ENCODE measurements at regions not wholly inside any gene's neighbourhood (a gene's known extent, or its start where the extent isn't known, plus 50 kb on each side); places are given as distances from the start of the nearest gene placed in this dataset.

DNA sequence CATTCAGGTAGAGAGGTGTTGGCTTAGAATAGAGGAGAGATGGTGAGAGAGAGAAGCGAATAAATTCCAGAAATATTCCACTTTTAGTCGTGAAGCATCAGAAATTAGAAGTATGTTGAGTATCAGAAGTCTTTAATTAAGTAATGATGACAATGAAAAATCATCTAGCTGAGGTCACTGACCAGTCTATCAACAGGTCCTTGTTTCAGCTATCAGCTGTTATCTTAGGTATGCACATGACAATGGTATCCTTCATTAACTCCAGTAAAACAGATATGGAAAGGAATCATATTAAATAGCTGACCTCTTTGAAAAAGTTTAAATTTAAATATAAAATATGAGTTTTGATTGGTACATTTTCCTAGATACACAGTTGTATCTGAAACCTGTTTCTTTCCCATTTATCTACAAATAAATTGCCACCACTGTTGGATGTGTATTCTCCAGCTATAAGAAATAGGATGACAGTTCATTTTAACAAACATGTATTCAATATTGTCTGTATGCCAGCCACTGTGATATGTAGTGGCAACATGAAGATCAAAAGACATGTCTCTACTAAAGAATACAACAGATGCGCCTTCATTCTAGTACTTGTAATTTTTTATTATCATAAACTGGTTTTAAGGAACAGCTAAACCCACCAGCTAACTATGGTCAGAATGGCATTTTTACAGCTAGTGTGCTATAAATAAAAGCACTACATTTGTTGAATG is 424.2 kb upstream of the DCN start:
- Histone ChIP-seq H3K27ac (no peak overlapping the region), H3K9me3 (no peaks in the 10 kb centered on the region), H3K4me3 (no peak overlapping the region), H3K4me1 (no peaks in the 10 kb centered on the region), H3K27me3 (replicated peaks in 1 of 7) (no peaks in the 10 kb centered on the region), H3K36me3 (no peaks in the 10 kb centered on the region)
- no peak for DNase-seq
- intact Hi-C loops (cut with DNase I; ENCODE audit: low total_unique reads), result no loop called here
- 77 to 88% (median 83%) methylated on average over 3 of the region's 3 CpGs for whole genome bisulfite sequencing, 5 donors
- TF ChIP-seq POLR2AphosphoS5 (IDR thresholded peaks at IDR 0.05), result no peak
- TF ChIP-seq POLR2A (IDR thresholded peaks at IDR 0.05), result no peak
- TF ChIP-seq, protein P1, sequence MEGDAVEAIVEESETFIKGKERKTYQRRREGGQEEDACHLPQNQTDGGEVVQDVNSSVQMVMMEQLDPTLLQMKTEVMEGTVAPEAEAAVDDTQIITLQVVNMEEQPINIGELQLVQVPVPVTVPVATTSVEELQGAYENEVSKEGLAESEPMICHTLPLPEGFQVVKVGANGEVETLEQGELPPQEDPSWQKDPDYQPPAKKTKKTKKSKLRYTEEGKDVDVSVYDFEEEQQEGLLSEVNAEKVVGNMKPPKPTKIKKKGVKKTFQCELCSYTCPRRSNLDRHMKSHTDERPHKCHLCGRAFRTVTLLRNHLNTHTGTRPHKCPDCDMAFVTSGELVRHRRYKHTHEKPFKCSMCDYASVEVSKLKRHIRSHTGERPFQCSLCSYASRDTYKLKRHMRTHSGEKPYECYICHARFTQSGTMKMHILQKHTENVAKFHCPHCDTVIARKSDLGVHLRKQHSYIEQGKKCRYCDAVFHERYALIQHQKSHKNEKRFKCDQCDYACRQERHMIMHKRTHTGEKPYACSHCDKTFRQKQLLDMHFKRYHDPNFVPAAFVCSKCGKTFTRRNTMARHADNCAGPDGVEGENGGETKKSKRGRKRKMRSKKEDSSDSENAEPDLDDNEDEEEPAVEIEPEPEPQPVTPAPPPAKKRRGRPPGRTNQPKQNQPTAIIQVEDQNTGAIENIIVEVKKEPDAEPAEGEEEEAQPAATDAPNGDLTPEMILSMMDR (IDR thresholded peaks at IDR 0.05 in 8 of 11, conservative IDR thresholded peaks at IDR 0.05 in 3 of 11), result no peak

DNA sequence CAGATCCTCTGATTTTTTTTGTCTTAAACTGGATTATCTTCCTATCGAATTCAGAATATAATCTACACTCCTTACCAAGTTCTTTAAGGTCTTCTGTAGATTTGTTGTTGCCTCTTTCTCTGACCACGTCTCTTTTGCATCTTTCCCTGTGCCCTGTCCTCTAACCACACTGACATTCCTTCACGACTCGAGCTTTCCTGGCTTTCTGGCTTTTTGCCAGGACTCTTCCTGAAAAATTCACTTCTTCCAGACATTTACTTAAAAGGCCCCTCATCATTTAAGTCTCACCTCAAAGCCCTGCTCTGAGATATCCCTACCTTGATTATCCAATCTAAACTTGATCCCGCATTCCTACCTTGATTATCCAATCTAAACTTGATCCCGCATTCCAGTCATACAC is 422.3 kb upstream of the DCN start:
- DNase-seq, result no peak
- Histone ChIP-seq H3K4me1 (no peaks in the 10 kb centered on the region), H3K4me3 (no peak overlapping the region), H3K9me3 (no peaks in the 10 kb centered on the region), H3K27me3 (replicated peaks in 1 of 7) (no peaks in the 10 kb centered on the region), H3K36me3 (no peaks in the 10 kb centered on the region), H3K27ac (no peak overlapping the region)
- WGBS, 5 donors, result 68 to 79% (median 74%) methylated on average over 6 of the region's 6 CpGs
- TF ChIP-seq POLR2A (IDR thresholded peaks at IDR 0.05) (no peak), POLR2AphosphoS5 (IDR thresholded peaks at IDR 0.05) (no peak)
- TF ChIP-seq, protein P1 (IDR thresholded peaks at IDR 0.05 in 8 of 11, conservative IDR thresholded peaks at IDR 0.05 in 3 of 11), result no peak
- intact Hi-C loops (cut with DNase I; ENCODE audit: low total_unique reads), result no loop called here

DNA sequence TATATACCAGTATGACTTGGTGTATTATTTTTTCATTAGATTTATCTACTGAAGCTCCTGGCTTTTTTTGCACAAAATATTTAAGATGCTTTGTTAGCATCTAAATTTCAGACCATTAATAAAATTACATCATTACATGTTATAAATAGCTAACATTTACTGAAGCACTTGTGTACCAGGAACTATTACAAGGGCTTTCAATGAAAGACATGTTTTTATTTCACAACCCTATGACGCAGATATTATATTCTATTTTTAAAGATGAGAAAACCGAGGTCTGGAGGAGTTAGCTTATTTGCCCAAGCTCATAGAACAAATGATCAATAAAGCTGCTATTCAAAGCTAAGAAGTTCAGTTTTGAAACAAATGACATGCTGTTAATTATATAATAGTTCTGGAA is 420.4 kb upstream of the DCN start:
- intact Hi-C loops (cut with DNase I; ENCODE audit: low total_unique reads), result no loop called here
- TF ChIP-seq, protein P1 (IDR thresholded peaks at IDR 0.05 in 8 of 11, conservative IDR thresholded peaks at IDR 0.05 in 3 of 11), result no peak
- TF ChIP-seq POLR2A (IDR thresholded peaks at IDR 0.05), result no peak
- no peak for TF ChIP-seq POLR2AphosphoS5 (IDR thresholded peaks at IDR 0.05)
- no peaks in the 10 kb centered on the region for H3K4me1 ChIP-seq
- no peaks in the 10 kb centered on the region for H3K27me3 ChIP-seq (replicated peaks in 1 of 7)
- H3K4me3 ChIP-seq, result no peak overlapping the region
- peaks cover 0 to 6% (median 0%) of the 10 kb centered on the region in 8 donors for H3K9me3 ChIP-seq
- peak overlapping the region in 3 of 8 donors; percentile 10 to 28 (median 14) for H3K27ac ChIP-seq
- no peak for DNase-seq
- WGBS, 5 donors, result 66 to 82% (median 79%) methylated on average over 2 of the region's 2 CpGs
- no peaks in the 10 kb centered on the region for H3K36me3 ChIP-seq

DNA sequence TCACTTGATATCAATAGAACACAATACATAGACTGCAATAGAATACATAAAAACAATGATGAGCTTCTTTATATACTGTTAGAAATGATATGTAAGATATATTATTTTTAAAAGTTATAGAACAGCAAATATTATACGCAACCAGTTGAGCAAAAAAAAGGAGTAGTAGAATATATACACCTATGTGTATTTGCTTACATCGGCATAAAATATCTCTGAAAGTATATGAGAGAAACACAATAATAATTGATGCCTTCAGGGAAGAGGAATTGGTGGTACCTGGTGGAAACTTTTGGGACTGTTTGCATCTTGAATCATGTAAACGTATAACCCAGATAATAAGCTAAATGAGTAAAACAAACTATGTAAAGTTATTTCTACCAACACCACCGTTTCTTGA is 418.4 kb upstream of the DCN start:
- no peak for DNase-seq
- no peaks in the 10 kb centered on the region for H3K27me3 ChIP-seq (replicated peaks in 1 of 7)
- H3K36me3 ChIP-seq, result no peaks in the 10 kb centered on the region
- intact Hi-C loops (cut with DNase I; ENCODE audit: low total_unique reads), result no loop called here
- H3K9me3 ChIP-seq, result peaks cover 0 to 9% (median 2%) of the 10 kb centered on the region in 8 donors
- H3K27ac ChIP-seq, result no peak overlapping the region
- WGBS, 5 donors, result 84 to 93% (median 88%) methylated on average over 4 of the region's 4 CpGs
- no peak for TF ChIP-seq POLR2A (IDR thresholded peaks at IDR 0.05)
- no peaks in the 10 kb centered on the region for H3K4me1 ChIP-seq
- H3K4me3 ChIP-seq, result no peak overlapping the region
